K562 (cell line): ENCODE measurements at regions not wholly inside any gene's neighbourhood (a gene's known extent, or its start where the extent isn't known, plus 50 kb on each side); places are given as distances from the start of the nearest gene placed in this dataset.

Experiments
- ATAC-seq: fragments of 200-7000 bp; cut with Tn5 transposase; 3 replicates; pipeline ENCODE4 v1.9.1; 2020; ENCODE audit warnings: moderate library complexity
- BruUV-seq: library from RNA; stranded (reverse); fragments of 400-500 nt; replicated peaks from 2 replicates; lab custom pipeline; 2021; lab: Mats Ljungman, UMichigan
- CTCF ChIA-PET: fragments of 300-600 bp; formaldehyde crosslinking; extraction: SDS; loops from one replicate; lab custom pipeline; 2021; ENCODE audit warnings: low intra/inter-chr PET ratio; lab: Yijun Ruan, JAX
- POLR2A ChIA-PET: fragments of 300-600, 350-650 bp; sonication (Branson Sonifier 250); formaldehyde crosslinking; extraction: SDS; loops from one replicate; lab custom pipeline; 2021; ENCODE audit warnings: antibody characterized with exemption, inconsistent platforms; lab: Yijun Ruan, JAX
- DNase-seq, 4 experiments: peaks; one replicate each; pipeline versions ENCODE4 v3.0.0 to v3.0.0-alpha.2; 2011 to 2018; ENCODE audit warnings: low spot score in 3 of 4, mixed read lengths in 3 of 4; ENCODE audit errors: extremely low read depth in 1 of 4
- FAIRE-seq: peaks from 2 replicates; lab custom pipeline; 2011; peaks lifted over from hg19 to GRCh38; lab: Jason Lieb, UNC
- H2AFZ ChIP-seq: 2 replicates; pipeline ENCODE4 v1.6.0; 2011; ENCODE audit warnings: low read depth, low read length, control low read depth, inconsistent platforms
- H3K27ac ChIP-seq: fragments of 200-600 bp; 3 replicates; pipeline ENCODE4 v1.8.0; 2011; ENCODE audit warnings: low read depth, mild to moderate bottlenecking, control low read depth, inconsistent platforms, low read length, moderate library complexity, mixed read lengths; ENCODE audit errors: extremely low read depth
- H3K27me3 ChIP-seq, 2 experiments: fragments of 300-600 bp in 1 of 2; 2 replicates in 1 of 2; 3 replicates in 1 of 2; pipeline versions ENCODE4 v1.6.0 to v1.8.0; 2011; ENCODE audit warnings: inconsistent platforms in 2 of 2, low read length in 2 of 2, mild to moderate bottlenecking in 1 of 2, mixed read lengths in 1 of 2, moderate library complexity in 1 of 2; ENCODE audit not compliant: control insufficient read depth in 2 of 2, insufficient read depth in 2 of 2
- H3K36me3 ChIP-seq: fragments of 300-600 bp; 3 replicates; pipeline ENCODE4 v1.8.0; 2011; ENCODE audit warnings: mild to moderate bottlenecking, low read length, inconsistent platforms; ENCODE audit not compliant: control insufficient read depth, insufficient read depth
- H3K4me1 ChIP-seq, 2 experiments: fragments of 200-600 bp in 1 of 2; replicated peaks in 1 of 2; 2 replicates in 1 of 2; 3 replicates in 1 of 2; pipeline versions ENCODE4 v1.5.1 to v1.8.0; 2011; ENCODE audit warnings: inconsistent platforms in 2 of 2, low read length in 2 of 2, mild to moderate bottlenecking in 1 of 2, mixed read lengths in 1 of 2, moderate library complexity in 1 of 2; ENCODE audit not compliant: control insufficient read depth in 2 of 2, insufficient read depth in 2 of 2
- H3K4me2 ChIP-seq: 2 replicates; pipeline ENCODE4 v1.6.1; 2011; ENCODE audit warnings: low read length, control low read depth, inconsistent platforms, mixed read lengths; ENCODE audit not compliant: insufficient read depth
- H3K4me3 ChIP-seq: fragments of 200-600 bp; sonication (generic), shearing (Covaris generic); 2 replicates; pipeline ENCODE4 v1.5.1; 2016; ENCODE audit warnings: control low read depth, inconsistent platforms
- H3K79me2 ChIP-seq: fragments of 200-600 bp; 3 replicates; pipeline ENCODE4 v1.8.0; 2011; ENCODE audit warnings: low read length, inconsistent platforms; ENCODE audit not compliant: control insufficient read depth, insufficient read depth
- H3K9ac ChIP-seq, 2 experiments: 2 replicates each; pipeline versions ENCODE4 v1.6.0 to v1.6.1; 2011; ENCODE audit warnings: low read depth in 2 of 2, low read length in 2 of 2, control low read depth in 1 of 2, inconsistent platforms in 1 of 2, mild to moderate bottlenecking in 1 of 2, mixed read lengths in 1 of 2; ENCODE audit not compliant: insufficient read depth in 1 of 2
- H3K9me1 ChIP-seq: one replicate; pipeline ENCODE4 v1.6.0; 2011; ENCODE audit warnings: inconsistent platforms, mild to moderate bottlenecking, low read length, moderate library complexity; ENCODE audit not compliant: control insufficient read depth, insufficient read depth
- H3K9me3 ChIP-seq: replicated peaks from 2 replicates; pipeline ENCODE4 v1.5.1; 2011; ENCODE audit warnings: low read depth, low read length, inconsistent platforms; ENCODE audit not compliant: control insufficient read depth, insufficient read depth
- H4K20me1 ChIP-seq: replicated peaks from 2 replicates; pipeline ENCODE4 v1.6.1; 2011; ENCODE audit warnings: low read length, inconsistent platforms, mixed read lengths; ENCODE audit not compliant: control insufficient read depth, insufficient read depth
- ARID2 ChIP-seq: fragments of 450-650 bp; IDR thresholded peaks from 2 replicates; pipeline ENCODE4 v1.6.1; 2017; ENCODE audit warnings: antibody characterized with exemption, mild to moderate bottlenecking
- CREM ChIP-seq: IDR thresholded peaks from 2 replicates; pipeline ENCODE4 v1.6.1; 2014; ENCODE audit warnings: antibody characterized with exemption, low read depth
- ELF2 ChIP-seq: fragments of 250-450 bp; sonication (Bioruptor Pico); IDR thresholded peaks from 2 replicates; pipeline ENCODE4 v1.5.0; 2021; ENCODE audit warnings: mild to moderate bottlenecking
- FOSL1 ChIP-seq: fragments of 200-800 bp; sonication (Bioruptor generic); conservative IDR thresholded peaks from 2 replicates; pipeline ENCODE4 v1.6.1; 2016; ENCODE audit warnings: missing genetic modification characterization, missing compliant biosample characterization
- FOXP1 ChIP-seq: sonication (generic); formaldehyde crosslinking; IDR thresholded peaks from 2 replicates; pipeline ENCODE4 v1.8.0; 2022; ENCODE audit warnings: mild to moderate bottlenecking, missing genetic modification reagents
- FUS ChIP-seq: fragments of 200-400 bp; formaldehyde crosslinking; optimal IDR thresholded peaks from 2 replicates; pipeline ENCODE3; 2017; ENCODE audit warnings: low read depth, low read length
- KDM5B ChIP-seq: fragments of 200-600 bp; sonication (generic); IDR thresholded peaks from 2 replicates; pipeline ENCODE4 v1.6.1; 2012; ENCODE audit warnings: low read depth, mild to moderate bottlenecking, moderate library complexity, low read length, control low read depth, inconsistent platforms; ENCODE audit not compliant: insufficient replicate concordance
- NFE2 ChIP-seq: IDR thresholded peaks from 2 replicates; pipeline ENCODE4 v1.6.1; 2014; ENCODE audit warnings: antibody characterized with exemption, low read depth
- POLR2AphosphoS2 ChIP-seq: IDR thresholded peaks from 2 replicates; pipeline ENCODE4 v1.6.1; 2012; ENCODE audit warnings: low read length, improper control_type of control experiment
- RBM17 ChIP-seq: fragments of 200-400 bp; formaldehyde crosslinking; IDR thresholded peaks from 2 replicates; pipeline ENCODE4 v1.6.1; 2017; ENCODE audit warnings: low read depth, mild to moderate bottlenecking, low read length, borderline replicate concordance
- ZBTB26 ChIP-seq: fragments of 450-650 bp; formaldehyde crosslinking; IDR thresholded peaks from 2 replicates; pipeline ENCODE4 v1.4.0; 2022; ENCODE audit warnings: missing genetic modification characterization
- WGBS: fragments of 100-300 bp; shearing (Covaris generic); methylation state at CpG from one replicate; pipeline ENCODE4 v1.1.6; 2016; ENCODE audit warnings: low coverage, mixed read lengths; ENCODE audit not compliant: insufficient coverage; ENCODE audit errors: missing lambda C conversion rate; 5-methylcytosine and 5-hydroxymethylcytosine counted together
- in situ Hi-C: fragments of 300-500 bp; cut with MboI; formaldehyde crosslinking; loops from 4 replicates; pipeline ENCODE4 v1.15.0; 2018; ENCODE audit warnings: inconsistent platforms, mixed read lengths
- intact Hi-C: fragments of 100-400 bp; cut with micrococcal nuclease; formaldehyde crosslinking; loops from 2 replicates; pipeline ENCODE4 v1.14.2; 2022
- TF ChIP-seq, protein P1 (sequence below), 2 experiments: fragments of 200-800 bp in 1 of 2; sonication (Bioruptor generic) in 1 of 2; sonication (generic) in 1 of 2; formaldehyde crosslinking in 1 of 2; IDR thresholded peaks in 1 of 2; conservative IDR thresholded peaks in 1 of 2; 2 replicates each; pipeline versions ENCODE4 v1.5.0 to v1.6.1; 2016 to 2020; ENCODE audit warnings: missing compliant biosample characterization in 1 of 2, missing genetic modification characterization in 1 of 2, missing genetic modification reagents in 1 of 2
- TF ChIP-seq, protein P2 (sequence below): sonication (generic); formaldehyde crosslinking; IDR thresholded peaks from 2 replicates; pipeline ENCODE4 v1.8.0; 2022; ENCODE audit warnings: mild to moderate bottlenecking, missing genetic modification reagents
- TF ChIP-seq, protein P3 (sequence below): fragments of 250-450 bp; sonication (Bioruptor Pico); IDR thresholded peaks from 2 replicates; pipeline ENCODE4 v1.5.0; 2020; ENCODE audit warnings: mild to moderate bottlenecking

GRCh38 chr22:25351631-25352293 lies 132.3 kb downstream of the CRYBB2 start:
- in situ Hi-C loops: no loop called here
- H3K36me3 ChIP-seq: peaks cover 46% of the 10 kb centered on the region; the same call in 2 of the 3 replicates
- TF ChIP-seq ELF2 (no peak), RBM17 (no peak), POLR2AphosphoS2 (no peak), FUS (no peak), ARID2 (no peak), FOXP1 (CRISPR knock-in tag) (no peak), NFE2 (no peak), FOSL1 (no peak), KDM5B (no peak), CREM (no peak), ZBTB26 (CRISPR knock-in tag) (no peak)
- TF ChIP-seq, protein P1, sequence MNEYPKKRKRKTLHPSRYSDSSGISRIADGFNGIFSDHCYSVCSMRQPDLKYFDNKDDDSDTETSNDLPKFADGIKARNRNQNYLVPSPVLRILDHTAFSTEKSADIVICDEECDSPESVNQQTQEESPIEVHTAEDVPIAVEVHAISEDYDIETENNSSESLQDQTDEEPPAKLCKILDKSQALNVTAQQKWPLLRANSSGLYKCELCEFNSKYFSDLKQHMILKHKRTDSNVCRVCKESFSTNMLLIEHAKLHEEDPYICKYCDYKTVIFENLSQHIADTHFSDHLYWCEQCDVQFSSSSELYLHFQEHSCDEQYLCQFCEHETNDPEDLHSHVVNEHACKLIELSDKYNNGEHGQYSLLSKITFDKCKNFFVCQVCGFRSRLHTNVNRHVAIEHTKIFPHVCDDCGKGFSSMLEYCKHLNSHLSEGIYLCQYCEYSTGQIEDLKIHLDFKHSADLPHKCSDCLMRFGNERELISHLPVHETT (CRISPR knock-in tag; conservative IDR thresholded peaks at IDR 0.05 in 1 of 2, IDR thresholded peaks at IDR 0.05 in 1 of 2): no peak
- TF ChIP-seq, protein P2, sequence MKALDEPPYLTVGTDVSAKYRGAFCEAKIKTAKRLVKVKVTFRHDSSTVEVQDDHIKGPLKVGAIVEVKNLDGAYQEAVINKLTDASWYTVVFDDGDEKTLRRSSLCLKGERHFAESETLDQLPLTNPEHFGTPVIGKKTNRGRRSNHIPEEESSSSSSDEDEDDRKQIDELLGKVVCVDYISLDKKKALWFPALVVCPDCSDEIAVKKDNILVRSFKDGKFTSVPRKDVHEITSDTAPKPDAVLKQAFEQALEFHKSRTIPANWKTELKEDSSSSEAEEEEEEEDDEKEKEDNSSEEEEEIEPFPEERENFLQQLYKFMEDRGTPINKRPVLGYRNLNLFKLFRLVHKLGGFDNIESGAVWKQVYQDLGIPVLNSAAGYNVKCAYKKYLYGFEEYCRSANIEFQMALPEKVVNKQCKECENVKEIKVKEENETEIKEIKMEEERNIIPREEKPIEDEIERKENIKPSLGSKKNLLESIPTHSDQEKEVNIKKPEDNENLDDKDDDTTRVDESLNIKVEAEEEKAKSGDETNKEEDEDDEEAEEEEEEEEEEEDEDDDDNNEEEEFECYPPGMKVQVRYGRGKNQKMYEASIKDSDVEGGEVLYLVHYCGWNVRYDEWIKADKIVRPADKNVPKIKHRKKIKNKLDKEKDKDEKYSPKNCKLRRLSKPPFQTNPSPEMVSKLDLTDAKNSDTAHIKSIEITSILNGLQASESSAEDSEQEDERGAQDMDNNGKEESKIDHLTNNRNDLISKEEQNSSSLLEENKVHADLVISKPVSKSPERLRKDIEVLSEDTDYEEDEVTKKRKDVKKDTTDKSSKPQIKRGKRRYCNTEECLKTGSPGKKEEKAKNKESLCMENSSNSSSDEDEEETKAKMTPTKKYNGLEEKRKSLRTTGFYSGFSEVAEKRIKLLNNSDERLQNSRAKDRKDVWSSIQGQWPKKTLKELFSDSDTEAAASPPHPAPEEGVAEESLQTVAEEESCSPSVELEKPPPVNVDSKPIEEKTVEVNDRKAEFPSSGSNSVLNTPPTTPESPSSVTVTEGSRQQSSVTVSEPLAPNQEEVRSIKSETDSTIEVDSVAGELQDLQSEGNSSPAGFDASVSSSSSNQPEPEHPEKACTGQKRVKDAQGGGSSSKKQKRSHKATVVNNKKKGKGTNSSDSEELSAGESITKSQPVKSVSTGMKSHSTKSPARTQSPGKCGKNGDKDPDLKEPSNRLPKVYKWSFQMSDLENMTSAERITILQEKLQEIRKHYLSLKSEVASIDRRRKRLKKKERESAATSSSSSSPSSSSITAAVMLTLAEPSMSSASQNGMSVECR (CRISPR knock-in tag): no peak
- TF ChIP-seq, protein P3, sequence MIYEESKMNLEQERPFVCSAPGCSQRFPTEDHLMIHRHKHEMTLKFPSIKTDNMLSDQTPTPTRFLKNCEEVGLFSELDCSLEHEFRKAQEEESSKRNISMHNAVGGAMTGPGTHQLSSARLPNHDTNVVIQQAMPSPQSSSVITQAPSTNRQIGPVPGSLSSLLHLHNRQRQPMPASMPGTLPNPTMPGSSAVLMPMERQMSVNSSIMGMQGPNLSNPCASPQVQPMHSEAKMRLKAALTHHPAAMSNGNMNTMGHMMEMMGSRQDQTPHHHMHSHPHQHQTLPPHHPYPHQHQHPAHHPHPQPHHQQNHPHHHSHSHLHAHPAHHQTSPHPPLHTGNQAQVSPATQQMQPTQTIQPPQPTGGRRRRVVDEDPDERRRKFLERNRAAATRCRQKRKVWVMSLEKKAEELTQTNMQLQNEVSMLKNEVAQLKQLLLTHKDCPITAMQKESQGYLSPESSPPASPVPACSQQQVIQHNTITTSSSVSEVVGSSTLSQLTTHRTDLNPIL (CRISPR knock-in tag): no peak

More at GRCh38 chr22:25351631-25352293, 132.3 kb downstream of the CRYBB2 start:
- Histone ChIP-seq H3K4me1 (no peaks in the 10 kb centered on the region), H3K27ac (no peak overlapping the region; the same call in 2 of the 3 replicates), H3K9me1 (no peaks in the 10 kb centered on the region), H4K20me1 (no peaks in the 10 kb centered on the region), H3K27me3 (no peaks in the 10 kb centered on the region), H3K79me2 (no peaks in the 10 kb centered on the region), H2AFZ (no peak overlapping the region), H3K9me3 (no peaks in the 10 kb centered on the region), H3K4me3 (no peak overlapping the region), H3K9ac (no peak overlapping the region), H3K4me2 (no peak overlapping the region)
- ChIA-PET CTCF (no interaction called here), POLR2A (no interaction called here)
- no peak for ATAC-seq
- FAIRE-seq: no peak
- BruUV-seq: no TSS peak
- DNase-seq: no peak
- 91% methylated on average over 9 of the region's 18 CpGs for WGBS
- intact Hi-C loops: no loop called here
